Activated CD8-positive, alpha-beta memory T cell treated with anti-CD3 and anti-CD28 coated beads, Interleukin-2, amount 50 U/mL, for 24 hours (primary cell): ENCODE measurements at regions not wholly inside any gene's neighbourhood (a gene's known extent, or its start where the extent isn't known, plus 50 kb on each side); places are given as distances from the start of the nearest gene placed in this dataset.
"Not testable (repeated sequence)": the region's sequence is repeated elsewhere in the genome, so short reads cannot be mapped to it uniquely, and the experiment has no call there.

Source experiments
- DNase-seq: peaks from one replicate; pipeline ENCODE4 v3.0.0-alpha.2; 2020; ENCODE audit errors: extremely low read depth

GRCh38 chr14:97143456-97143855 is 346.3 kb downstream of the VRK1 start:
- no peak for DNase-seq

- DNase-seq, result not testable (repeated sequence)
Measured at GRCh38 chr14:97148021-97148420, 350.8 kb downstream of the VRK1 start.

- no peak for DNase-seq
Measured at GRCh38 chr14:97149775-97150174, 352.6 kb downstream of the VRK1 start.

GRCh38 chr14:97153527-97153926 is 356.3 kb downstream of the VRK1 start:
- no peak for DNase-seq

- no peak for DNase-seq
Measured at GRCh38 chr14:97155320-97155719, 358.1 kb downstream of the VRK1 start.

GRCh38 chr14:97155814-97156213 is 358.6 kb downstream of the VRK1 start:
- no peak for DNase-seq

GRCh38 chr14:97156705-97157104 is 359.5 kb downstream of the VRK1 start:
- no peak for DNase-seq

GRCh38 chr14:97158102-97158501 is 360.9 kb downstream of the VRK1 start:
- no peak for DNase-seq

GRCh38 chr14:97159124-97159523 is 361.9 kb downstream of the VRK1 start:
- no peak for DNase-seq

GRCh38 chr14:97162621-97163020 is 365.4 kb downstream of the VRK1 start:
- no peak for DNase-seq

GRCh38 chr14:97164021-97164420 is 366.8 kb downstream of the VRK1 start:
- DNase-seq, result no peak

GRCh38 chr14:97166497-97166896 is 369.3 kb downstream of the VRK1 start:
- DNase-seq, result no peak

- not testable (repeated sequence) for DNase-seq
Measured at GRCh38 chr14:97167577-97167976, 370.4 kb downstream of the VRK1 start.

- no peak for DNase-seq
Measured at GRCh38 chr14:97172644-97173043, 375.5 kb downstream of the VRK1 start.

GRCh38 chr14:97177016-97177415 is 379.8 kb downstream of the VRK1 start:
- no peak for DNase-seq

GRCh38 chr14:97177635-97178034 is 380.5 kb downstream of the VRK1 start:
- DNase-seq, result no peak

- DNase-seq, result no peak
Measured at GRCh38 chr14:97178781-97179180, 381.6 kb downstream of the VRK1 start.

GRCh38 chr14:97179573-97179972 is 382.4 kb downstream of the VRK1 start:
- DNase-seq, result no peak

- no peak for DNase-seq
Measured at GRCh38 chr14:97180304-97181200, 383.4 kb downstream of the VRK1 start.

- no peak for DNase-seq
Measured at GRCh38 chr14:97185186-97185585, 388.0 kb downstream of the VRK1 start.

GRCh38 chr14:97187916-97188315 is 390.7 kb downstream of the VRK1 start:
- DNase-seq, result no peak

GRCh38 chr14:97196336-97196735 is 399.2 kb downstream of the VRK1 start:
- DNase-seq, result no peak

- no peak for DNase-seq
Measured at GRCh38 chr14:97198813-97199212, 401.6 kb downstream of the VRK1 start.

GRCh38 chr14:97200245-97200644 is 403.1 kb downstream of the VRK1 start:
- no peak for DNase-seq
